K562 (cell line): ENCODE measurements at regions not wholly inside any gene's neighbourhood (a gene's known extent, or its start where the extent isn't known, plus 50 kb on each side); places are given as distances from the start of the nearest gene placed in this dataset.

Experiments
- ATF7 ChIP-seq: fragments of 450-650 bp; IDR thresholded peaks from 2 replicates; pipeline ENCODE4 v1.7.1; 2014; ENCODE audit warnings: mild to moderate bottlenecking, moderate library complexity
- CBFA2T2 ChIP-seq: fragments of 450-650 bp; conservative IDR thresholded peaks from 2 replicates; pipeline ENCODE4 v1.6.1; 2017; ENCODE audit warnings: mild to moderate bottlenecking
- ERF ChIP-seq: fragments of 450-650 bp; formaldehyde crosslinking; IDR thresholded peaks from 2 replicates; pipeline ENCODE4 v1.4.0; 2020; ENCODE audit warnings: mild to moderate bottlenecking, mixed read lengths
- HDAC8 ChIP-seq: fragments of 450-650 bp; IDR thresholded peaks from 2 replicates; pipeline ENCODE4 v1.6.1; 2016; ENCODE audit warnings: mild to moderate bottlenecking, missing genetic modification characterization, moderate library complexity, missing compliant biosample characterization
- HMGXB4 ChIP-seq: sonication (generic); formaldehyde crosslinking; IDR thresholded peaks from 2 replicates; pipeline ENCODE4 v1.8.1; 2023; ENCODE audit warnings: mild to moderate bottlenecking, missing genetic modification reagents
- NFXL1 ChIP-seq: fragments of 450-650 bp; formaldehyde crosslinking; IDR thresholded peaks from 2 replicates; pipeline ENCODE4 v1.4.0; 2021; ENCODE audit warnings: mild to moderate bottlenecking
- PHF8 ChIP-seq: fragments of 200-600 bp; sonication (generic); IDR thresholded peaks from 2 replicates; pipeline ENCODE4 v1.6.1; 2012; ENCODE audit warnings: mixed run types, mild to moderate bottlenecking, inconsistent platforms, low read length, moderate library complexity, borderline replicate concordance
- PML ChIP-seq: IDR thresholded peaks from 2 replicates; pipeline ENCODE4 v1.6.1; 2012; ENCODE audit warnings: low read length, inconsistent platforms
- RAD21 ChIP-seq, 2 experiments: fragments of 250-450 bp in 1 of 2; fragments of 450-650 bp in 1 of 2; sonication (Bioruptor Pico) in 1 of 2; formaldehyde crosslinking in 1 of 2; IDR thresholded peaks in 1 of 2; conservative IDR thresholded peaks in 1 of 2; 2 replicates each; pipeline versions ENCODE4 v1.4.0 to v1.8.0; 2020 to 2022; ENCODE audit warnings: mild to moderate bottlenecking in 2 of 2, moderate library complexity in 1 of 2
- RBM14 ChIP-seq: fragments of 200-400 bp; formaldehyde crosslinking; IDR thresholded peaks from 2 replicates; pipeline ENCODE4 v1.6.1; 2018; ENCODE audit warnings: low read depth, mild to moderate bottlenecking, low read length, moderate library complexity, borderline replicate concordance; ENCODE audit not compliant: insufficient read depth
- RNF2 ChIP-seq: sonication (generic); IDR thresholded peaks from 2 replicates; pipeline ENCODE4 v1.6.1; 2016
- SETDB1 ChIP-seq: IDR thresholded peaks from one replicate; pipeline ENCODE4 v1.6.1; 2012; ENCODE audit warnings: low read length, control low read depth, inconsistent platforms
- SOX6 ChIP-seq: fragments of 450-650 bp; IDR thresholded peaks from 2 replicates; pipeline ENCODE4 v1.6.1; 2014; ENCODE audit warnings: mild to moderate bottlenecking
- STAT5B ChIP-seq: fragments of 250-450 bp; sonication (Bioruptor Pico); IDR thresholded peaks from 2 replicates; pipeline ENCODE4 v1.8.0; 2021; ENCODE audit warnings: mild to moderate bottlenecking, inconsistent platforms
- TAF15 ChIP-seq: fragments of 200-400 bp; formaldehyde crosslinking; IDR thresholded peaks from 2 replicates; pipeline ENCODE4 v1.6.1; 2017; ENCODE audit warnings: mild to moderate bottlenecking, low read depth, low read length, moderate library complexity
- TCFL5 ChIP-seq: fragments of 250-450 bp; sonication (Bioruptor Pico); conservative IDR thresholded peaks from 2 replicates; pipeline ENCODE4 v1.6.1; 2021; ENCODE audit warnings: mild to moderate bottlenecking, moderate library complexity, matching md5 sums
- THRB ChIP-seq: fragments of 450-650 bp; formaldehyde crosslinking; conservative IDR thresholded peaks from 2 replicates; pipeline ENCODE4 v1.4.0; 2022; ENCODE audit warnings: mild to moderate bottlenecking, missing genetic modification characterization
- TSC22D4 ChIP-seq: fragments of 450-650 bp; IDR thresholded peaks from 2 replicates; pipeline ENCODE4 v1.6.1; 2016; ENCODE audit warnings: missing genetic modification characterization, missing biosample characterization, control low read depth
- ZBTB17 ChIP-seq: fragments of 450-650 bp; formaldehyde crosslinking; IDR thresholded peaks from 2 replicates; pipeline ENCODE4 v1.4.0; 2020; ENCODE audit warnings: mild to moderate bottlenecking
- ZNF140 ChIP-seq: fragments of 250-450 bp; sonication (Bioruptor Pico); IDR thresholded peaks from 2 replicates; pipeline ENCODE4 v1.8.0; 2021; ENCODE audit warnings: moderate library complexity, mild to moderate bottlenecking, inconsistent platforms
- ZNF778 ChIP-seq: fragments of 450-650 bp; formaldehyde crosslinking; IDR thresholded peaks from 2 replicates; pipeline ENCODE4 v1.4.0; 2020; ENCODE audit warnings: mild to moderate bottlenecking, moderate library complexity
- TF ChIP-seq, protein P1 (sequence below), 2 experiments: fragments of 450-650 bp in 1 of 2; IDR thresholded peaks; 2 replicates each; pipeline ENCODE4 v1.6.1; 2011 to 2017; ENCODE audit warnings: low read depth in 2 of 2, antibody characterized with exemption in 1 of 2, borderline replicate concordance in 1 of 2, low read length in 1 of 2, mild to moderate bottlenecking in 1 of 2, mixed read lengths in 1 of 2; ENCODE audit not compliant: control insufficient read depth in 1 of 2

DNA sequence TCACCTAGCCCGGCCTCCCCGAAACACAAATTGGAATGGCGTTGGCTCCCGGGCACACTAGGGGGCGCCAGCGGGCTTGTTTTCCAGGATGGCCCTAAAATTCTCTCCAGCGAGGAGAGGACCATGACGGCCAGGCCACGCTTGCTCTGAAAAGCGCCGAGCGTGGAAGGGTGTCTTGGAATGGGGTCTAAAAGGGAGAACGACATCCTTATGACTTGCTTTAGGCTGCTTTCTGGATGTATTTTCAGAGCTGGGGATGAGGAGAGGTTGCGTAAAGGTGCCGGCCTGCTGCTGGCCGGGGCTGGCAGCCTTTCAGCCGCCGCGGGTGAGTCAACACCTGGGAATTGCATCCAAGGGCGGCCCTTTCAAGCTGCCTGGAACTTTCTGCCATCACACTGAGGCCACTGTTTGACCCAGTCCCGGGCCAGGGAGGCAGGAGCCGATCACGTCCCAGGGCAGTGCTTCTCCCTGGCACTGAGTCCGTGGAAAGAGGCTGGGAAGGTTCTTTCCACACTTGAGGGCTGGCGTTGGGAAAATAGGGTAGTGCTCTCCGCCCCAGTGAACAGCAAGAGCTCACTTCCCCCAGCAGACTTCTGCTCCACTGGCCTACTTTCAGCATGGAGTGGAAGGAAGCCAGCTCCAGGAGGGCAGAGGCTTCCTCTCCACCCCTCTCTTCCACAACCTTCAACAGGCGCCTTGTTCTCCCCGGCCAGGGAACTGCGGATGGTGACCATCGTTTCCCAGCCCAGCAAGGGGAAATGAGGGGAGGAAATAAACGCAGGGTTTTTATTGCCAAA is 216.2 kb downstream of the TTC8 start (continued):
- TF ChIP-seq, protein P1, sequence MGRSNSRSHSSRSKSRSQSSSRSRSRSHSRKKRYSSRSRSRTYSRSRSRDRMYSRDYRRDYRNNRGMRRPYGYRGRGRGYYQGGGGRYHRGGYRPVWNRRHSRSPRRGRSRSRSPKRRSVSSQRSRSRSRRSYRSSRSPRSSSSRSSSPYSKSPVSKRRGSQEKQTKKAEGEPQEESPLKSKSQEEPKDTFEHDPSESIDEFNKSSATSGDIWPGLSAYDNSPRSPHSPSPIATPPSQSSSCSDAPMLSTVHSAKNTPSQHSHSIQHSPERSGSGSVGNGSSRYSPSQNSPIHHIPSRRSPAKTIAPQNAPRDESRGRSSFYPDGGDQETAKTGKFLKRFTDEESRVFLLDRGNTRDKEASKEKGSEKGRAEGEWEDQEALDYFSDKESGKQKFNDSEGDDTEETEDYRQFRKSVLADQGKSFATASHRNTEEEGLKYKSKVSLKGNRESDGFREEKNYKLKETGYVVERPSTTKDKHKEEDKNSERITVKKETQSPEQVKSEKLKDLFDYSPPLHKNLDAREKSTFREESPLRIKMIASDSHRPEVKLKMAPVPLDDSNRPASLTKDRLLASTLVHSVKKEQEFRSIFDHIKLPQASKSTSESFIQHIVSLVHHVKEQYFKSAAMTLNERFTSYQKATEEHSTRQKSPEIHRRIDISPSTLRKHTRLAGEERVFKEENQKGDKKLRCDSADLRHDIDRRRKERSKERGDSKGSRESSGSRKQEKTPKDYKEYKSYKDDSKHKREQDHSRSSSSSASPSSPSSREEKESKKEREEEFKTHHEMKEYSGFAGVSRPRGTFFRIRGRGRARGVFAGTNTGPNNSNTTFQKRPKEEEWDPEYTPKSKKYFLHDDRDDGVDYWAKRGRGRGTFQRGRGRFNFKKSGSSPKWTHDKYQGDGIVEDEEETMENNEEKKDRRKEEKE (IDR thresholded peaks at IDR 0.05; ENCODE audit: borderline replicate concordance in 1 of 2, control insufficient read depth in 1 of 2, low read depth in 2 of 2, low read length in 1 of 2) = no peak
- TF ChIP-seq SETDB1 = no peak
- peak; percentile 66 to 86 for TF ChIP-seq RAD21 (CRISPR knock-in tag; conservative IDR thresholded peaks at IDR 0.05 in 1 of 2, IDR thresholded peaks at IDR 0.05 in 1 of 2)
- TF ChIP-seq CBFA2T2 = no peak
- TF ChIP-seq ATF7 = no peak
- TF ChIP-seq NFXL1 (CRISPR knock-in tag) = no peak
- no peak for TF ChIP-seq PHF8
- no peak for TF ChIP-seq TCFL5
- no peak for TF ChIP-seq PML
- TF ChIP-seq HDAC8 = no peak
- TF ChIP-seq ERF (CRISPR knock-in tag) = no peak
- TF ChIP-seq RNF2 = no peak
- TF ChIP-seq SOX6 = no peak
- TF ChIP-seq ZNF778 (CRISPR knock-in tag) = no peak
- no peak for TF ChIP-seq HMGXB4 (CRISPR knock-in tag)
- TF ChIP-seq STAT5B (CRISPR knock-in tag) = no peak
- no peak for TF ChIP-seq RBM14
- no peak for TF ChIP-seq ZNF140 (CRISPR knock-in tag)
- no peak for TF ChIP-seq ZBTB17
- no peak for TF ChIP-seq THRB
- no peak for TF ChIP-seq TSC22D4 (tag)
- TF ChIP-seq TAF15 = no peak
